EH (cell line): ENCODE measurements at regions not wholly inside any gene's neighbourhood (a gene's known extent, or its start where the extent isn't known, plus 50 kb on each side); places are given as distances from the start of the nearest gene placed in this dataset.
A peak's percentile ranks its signal among the peaks of the same experiment; 100 is the strongest.
"Not testable (repeated sequence)": the region's sequence is repeated elsewhere in the genome, so short reads cannot be mapped to it uniquely, and the experiment has no call there.

Experiments used
- DNase-seq: peaks from one replicate; pipeline ENCODE4 v3.0.0-alpha.2; 2015; ENCODE audit warnings: low read depth

DNA sequence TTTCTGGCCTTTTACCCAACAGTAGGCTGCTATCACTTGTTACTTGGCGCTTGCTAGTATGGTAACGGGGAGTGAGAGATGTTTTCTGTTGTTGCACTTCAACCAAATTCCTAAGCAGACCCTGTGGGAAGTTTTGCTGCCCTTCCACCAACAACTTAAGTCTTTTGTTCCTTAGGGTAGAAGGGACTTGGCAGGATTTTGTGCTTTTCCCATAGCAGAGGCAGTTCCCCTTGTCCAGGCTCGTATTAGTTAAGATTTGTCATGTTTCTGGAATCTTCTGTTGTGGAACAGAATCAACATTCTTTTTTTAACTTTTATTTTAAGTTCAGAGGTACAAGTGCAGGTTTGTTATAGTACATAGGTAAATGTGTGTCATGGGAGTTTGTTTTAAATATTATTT, 73.2 kb upstream of the SGIP1 start:
- peak; percentile 41 for DNase-seq

DNA sequence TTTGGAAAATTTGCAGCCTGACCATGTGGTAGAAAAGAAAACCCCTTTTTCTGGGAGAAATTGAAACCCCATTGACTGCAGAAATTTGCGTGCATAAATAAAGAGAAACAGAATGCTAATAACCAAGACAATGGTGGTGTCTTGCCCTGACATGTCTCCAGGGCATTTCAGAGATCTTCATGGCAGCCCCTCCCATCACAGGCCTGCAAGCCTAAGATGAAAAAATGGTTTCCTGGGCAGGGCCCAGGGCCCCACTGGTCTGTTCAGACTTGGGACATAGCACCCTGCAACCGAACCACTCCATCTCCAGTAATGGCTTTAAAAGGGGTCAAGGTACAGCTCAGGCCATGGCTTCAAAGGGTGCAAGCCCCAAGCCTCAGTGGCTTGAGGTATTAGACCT, 71.6 kb upstream of the SGIP1 start:
- DNase-seq, result no peak

DNA sequence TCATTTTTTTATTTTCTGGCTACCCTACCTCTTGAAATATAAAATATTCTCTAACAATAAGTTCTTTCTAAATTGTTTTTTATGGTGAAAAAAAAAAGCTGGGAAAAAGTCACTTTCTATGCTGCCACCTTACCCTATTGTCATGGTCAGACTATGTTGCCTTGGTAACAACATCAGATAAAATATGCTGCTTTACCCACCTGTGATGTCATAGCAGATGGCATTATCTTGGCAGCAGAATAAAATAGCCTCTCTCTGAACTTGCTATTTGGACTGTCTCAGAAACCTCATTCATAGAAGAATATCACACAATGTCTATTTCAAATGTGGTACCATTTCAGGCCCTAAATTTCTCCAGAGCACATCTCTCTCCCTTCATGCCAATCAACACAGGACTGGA, 69.6 kb upstream of the SGIP1 start:
- no peak for DNase-seq

DNA sequence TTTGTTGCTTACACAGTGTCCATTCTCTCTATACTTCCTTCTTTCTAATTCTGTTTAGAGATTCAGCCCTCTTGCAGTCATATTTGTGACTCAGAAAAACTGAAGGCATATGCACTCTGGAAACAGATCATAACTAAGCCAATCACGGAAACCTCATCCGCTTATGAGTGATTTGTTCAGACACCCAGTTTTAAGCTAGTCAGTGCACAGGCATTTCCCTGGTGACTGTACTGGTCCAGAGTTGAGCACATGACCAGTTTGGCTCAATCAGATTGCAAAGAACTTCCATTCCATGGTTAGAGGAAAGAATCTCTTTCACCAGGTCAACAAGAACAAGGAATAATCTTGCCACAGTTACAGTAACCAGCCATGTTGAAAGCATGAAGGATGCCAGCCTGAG, 69.2 kb upstream of the SGIP1 start:
- peak; percentile 99 for DNase-seq

DNA sequence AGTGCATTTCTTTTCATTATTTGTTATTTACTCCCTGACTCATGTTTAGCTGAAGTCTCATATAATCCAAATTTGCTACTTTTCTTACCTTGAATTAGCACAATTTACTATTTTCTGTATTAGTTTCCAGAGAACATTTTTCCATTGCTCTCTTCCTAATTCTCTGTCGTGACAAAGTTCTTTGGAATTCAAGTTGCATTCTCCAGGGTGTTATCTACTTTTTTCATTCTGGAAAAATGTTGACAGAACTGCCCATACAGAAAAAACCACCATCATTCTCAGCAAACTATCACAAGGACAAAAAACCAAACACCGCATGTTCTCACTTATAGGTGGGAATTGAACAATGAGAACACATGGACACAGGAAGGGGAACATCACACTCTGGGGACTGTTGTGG, 67.3 kb upstream of the SGIP1 start:
- DNase-seq, result peak; percentile 83

DNA sequence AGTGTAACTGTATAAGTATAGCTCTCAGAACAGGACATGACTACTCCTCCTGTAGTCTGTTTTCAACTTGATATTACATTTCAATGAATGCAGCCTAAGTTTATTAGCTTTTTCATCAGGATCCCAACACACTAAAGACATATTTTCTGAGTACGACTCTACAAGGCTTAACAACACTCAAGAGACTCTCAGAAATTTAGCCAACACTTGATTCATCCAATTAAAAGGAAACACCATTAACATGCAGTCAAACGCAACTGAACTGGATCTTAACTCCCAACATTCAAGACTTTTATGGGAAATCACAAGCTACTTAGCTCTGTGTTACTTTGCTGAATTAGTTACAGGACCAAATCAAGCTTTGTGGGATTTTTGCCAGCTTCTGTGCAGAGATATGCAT, 65.2 kb upstream of the SGIP1 start:
- no peak for DNase-seq

DNA sequence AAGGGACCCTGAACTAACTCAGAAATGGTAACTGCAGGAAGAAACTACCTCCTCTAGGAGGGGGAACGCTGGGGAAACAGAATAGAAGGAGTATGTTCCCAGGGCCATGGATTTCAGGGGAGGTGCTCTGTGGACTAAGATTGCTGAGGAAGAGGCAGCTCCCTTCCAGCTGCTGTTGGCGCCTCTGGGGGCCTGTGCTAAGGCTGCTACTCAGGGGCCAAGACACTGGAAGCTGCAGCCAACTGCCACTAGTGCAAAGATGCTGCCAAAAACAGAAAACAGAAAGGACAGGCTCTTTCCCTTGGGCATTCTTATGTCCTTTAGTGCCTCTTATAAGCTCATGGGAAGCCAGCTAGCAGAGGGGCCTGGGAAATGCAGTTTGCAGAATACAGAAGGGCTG, 58.0 kb upstream of the SGIP1 start:
- no peak for DNase-seq

DNA sequence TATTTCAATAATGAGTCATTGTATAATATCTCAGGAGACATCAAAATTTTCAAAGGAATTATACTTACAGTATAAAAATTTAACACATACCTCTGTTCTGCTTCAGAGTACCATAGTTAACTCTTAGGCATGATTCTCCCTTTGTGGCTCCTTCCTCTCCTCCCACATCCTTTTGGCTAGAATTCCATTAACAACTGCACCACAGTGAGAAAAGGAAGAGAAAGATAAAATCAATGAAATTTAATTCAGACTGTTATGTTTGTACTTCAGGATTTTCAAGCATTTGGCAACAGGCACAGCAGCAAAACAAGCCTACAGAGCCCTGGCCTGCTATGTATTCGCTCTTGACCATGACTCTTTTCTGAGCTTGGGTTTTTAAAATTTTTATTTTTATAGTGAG, 57.2 kb upstream of the SGIP1 start:
- DNase-seq, result peak; percentile 94

DNA sequence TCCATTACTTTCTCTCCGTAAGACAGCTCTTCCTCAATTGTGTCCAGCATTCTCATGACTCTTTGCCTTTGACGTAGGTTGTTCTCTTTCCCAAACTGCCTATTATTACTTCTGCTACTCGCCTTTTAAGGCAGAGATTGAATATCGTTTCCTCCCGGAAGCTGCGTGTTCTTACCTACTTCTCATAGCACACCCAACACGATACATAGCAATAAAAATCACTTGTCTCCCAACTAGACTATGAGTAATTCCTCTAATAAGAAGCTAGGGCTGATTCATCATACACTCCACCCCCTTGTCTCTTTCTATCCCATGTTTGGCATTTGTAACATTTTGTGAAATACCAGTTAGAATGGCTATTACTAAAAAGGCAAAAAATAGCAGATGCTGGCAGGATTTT, 55.8 kb upstream of the SGIP1 start:
- peak; percentile 97 for DNase-seq

DNA sequence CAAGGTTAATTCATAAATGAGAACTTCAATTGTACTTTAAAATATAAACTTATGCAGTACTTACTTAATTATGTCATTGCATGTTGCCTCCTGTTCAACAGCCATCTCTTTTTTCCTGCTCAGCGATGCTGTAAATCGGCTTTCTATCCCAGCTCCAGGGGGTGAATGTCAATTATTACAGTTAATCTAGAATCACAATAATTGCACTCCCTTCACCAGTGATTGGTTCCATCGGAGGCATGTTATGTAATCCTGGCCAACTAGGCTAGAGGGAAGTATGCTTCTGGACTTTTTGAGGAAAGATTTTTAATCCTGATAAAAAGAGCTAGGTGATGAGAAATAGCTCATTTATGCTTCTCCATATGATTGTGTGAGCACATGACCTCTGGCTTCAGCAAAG, 53.8 kb upstream of the SGIP1 start:
- no peak for DNase-seq

DNA sequence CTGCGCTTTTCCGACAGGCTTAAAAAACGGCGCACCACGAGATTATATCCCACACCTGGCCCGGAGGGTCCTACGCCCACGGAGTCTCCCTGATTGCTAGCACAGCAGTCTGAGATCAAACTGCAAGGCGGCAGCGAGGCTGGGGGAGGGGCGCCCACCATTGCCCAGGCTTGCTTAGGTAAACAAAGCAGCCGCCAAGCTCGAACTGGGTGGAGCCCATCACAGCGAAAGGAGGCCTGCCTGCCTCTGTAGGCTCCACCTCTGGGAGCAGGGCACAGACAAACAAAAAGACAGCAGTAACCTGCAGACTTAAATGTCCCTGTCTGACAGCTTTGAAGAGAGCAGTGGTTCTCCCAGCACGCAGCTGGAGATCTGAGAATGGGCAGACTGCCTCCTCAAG, 52.7 kb upstream of the SGIP1 start:
- not testable (repeated sequence) for DNase-seq
